ENCODE measurements at regions not wholly inside any gene's neighbourhood (a gene's known extent, or its start where the extent isn't known, plus 50 kb on each side); places are given as distances from the start of the nearest gene placed in this dataset.

GRCh38 chr9:78691542-78691941 lies 394.6 kb downstream of the PSAT1 start:
- TF ChIP-seq GATA2 (IDR thresholded peaks at IDR 0.05; ENCODE audit: low read depth, low read length) (no peak), GATA3 (IDR thresholded peaks at IDR 0.05; ENCODE audit: low read depth, low read length) (no peak)

Measured in SH-SY5Y (cell line).